Islet precursor cell (in vitro differentiated cells): ENCODE measurements at regions not wholly inside any gene's neighbourhood (a gene's known extent, or its start where the extent isn't known, plus 50 kb on each side); places are given as distances from the start of the nearest gene placed in this dataset.
A peak's percentile ranks its signal among the peaks of the same experiment; 100 is the strongest.
"Not testable (repeated sequence)": the region's sequence is repeated elsewhere in the genome, so short reads cannot be mapped to it uniquely, and the experiment has no call there.

ENCODE experiments used
- DNase-seq: peaks from one replicate; pipeline ENCODE4 v3.0.0-alpha.2; 2018

DNA sequence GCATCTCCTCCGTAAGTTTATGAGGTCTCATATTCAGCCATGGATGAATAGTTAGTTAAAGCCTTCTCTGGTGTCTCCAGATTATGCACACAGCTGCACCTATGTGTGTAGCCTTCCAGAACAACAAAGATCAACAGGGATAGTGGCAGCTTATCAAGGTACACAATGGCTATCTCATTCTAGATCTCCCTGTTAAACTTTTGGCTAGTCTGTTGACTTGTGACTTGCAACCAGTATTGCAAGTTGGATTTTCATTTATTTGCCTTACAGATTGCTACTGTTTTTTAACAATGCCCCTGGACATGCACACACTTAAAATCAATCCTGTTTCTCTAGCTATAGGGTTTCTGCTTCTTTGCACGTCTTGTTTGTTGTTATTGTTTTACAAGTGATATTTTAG lies 363.2 kb downstream of the OMA1 start:
- no peak for DNase-seq

DNA sequence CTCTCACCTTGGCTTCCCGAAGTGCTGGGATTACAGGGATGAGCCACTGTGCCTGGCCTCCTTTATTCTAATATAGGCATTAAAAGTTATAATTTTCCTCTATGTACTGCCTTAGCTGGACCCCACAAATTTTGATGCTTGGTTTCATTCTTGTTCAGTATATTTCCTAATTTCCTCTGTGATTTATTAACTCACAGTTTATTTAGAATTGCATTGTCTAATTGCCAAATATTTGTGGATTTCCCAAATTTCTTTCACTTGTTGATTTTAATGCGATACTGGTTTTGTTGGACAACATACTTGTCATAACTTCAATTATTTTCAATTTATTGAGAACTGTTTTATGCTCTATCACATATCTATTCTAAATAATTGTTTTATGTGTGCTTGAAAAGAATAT lies 366.0 kb downstream of the OMA1 start:
- no peak for DNase-seq

DNA sequence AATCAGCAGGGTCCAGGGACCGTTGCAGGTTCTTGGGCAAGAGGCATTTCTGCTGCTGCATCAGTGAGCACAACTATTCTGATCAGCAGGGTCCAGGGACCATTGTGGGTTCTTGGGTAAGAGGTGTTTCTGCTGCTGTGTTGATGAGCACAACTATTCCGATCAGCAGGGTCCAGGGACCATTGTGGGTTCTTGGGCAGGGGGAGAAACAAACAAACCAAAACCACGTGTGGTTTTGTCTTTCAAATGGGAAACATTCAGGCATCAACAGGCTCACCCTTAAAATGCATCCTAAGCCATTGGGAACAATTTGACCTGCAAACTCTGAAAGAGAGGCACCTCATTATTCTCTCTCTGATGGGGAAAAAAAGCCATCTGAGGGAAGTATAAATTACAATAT lies 377.4 kb downstream of the OMA1 start:
- not testable (repeated sequence) for DNase-seq

DNA sequence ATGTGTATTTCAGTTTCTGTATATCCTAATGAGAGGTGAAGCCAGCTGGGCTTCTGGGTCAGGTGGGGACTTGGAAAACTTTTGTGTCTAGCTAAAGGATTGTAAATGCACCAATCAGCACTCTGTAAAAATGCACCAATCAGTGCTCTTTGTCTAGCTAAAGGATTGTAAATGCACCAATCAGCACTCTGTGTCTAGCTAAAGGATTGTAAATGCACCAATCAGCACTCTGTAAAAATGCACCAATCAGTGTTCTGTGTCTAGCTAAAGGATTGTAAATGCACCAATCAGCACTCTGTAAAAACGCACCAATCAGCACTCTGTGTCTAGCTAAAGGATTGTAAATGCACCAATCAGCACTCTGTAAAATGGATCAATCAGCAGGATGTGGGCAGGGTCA lies 379.4 kb downstream of the OMA1 start:
- DNase-seq: not testable (repeated sequence)

DNA sequence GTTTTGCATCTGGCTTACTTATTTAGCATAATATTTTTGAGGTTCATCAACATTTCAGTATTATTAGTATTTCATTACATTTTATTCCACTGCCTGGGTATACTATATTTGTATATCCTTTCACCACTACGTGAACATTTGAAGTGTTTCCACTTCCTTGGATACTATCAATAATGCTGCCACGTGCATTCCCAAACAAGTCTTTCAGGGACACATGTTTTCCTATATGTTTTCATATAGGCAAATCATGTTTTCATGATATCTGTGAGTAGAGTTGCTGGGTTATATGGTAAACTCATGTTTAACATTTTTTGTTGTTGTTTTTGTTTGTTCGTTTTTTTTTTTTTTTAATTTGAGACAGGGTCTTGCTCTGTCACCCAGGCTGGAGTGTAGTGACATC lies 380.1 kb downstream of the OMA1 start:
- DNase-seq: no peak

DNA sequence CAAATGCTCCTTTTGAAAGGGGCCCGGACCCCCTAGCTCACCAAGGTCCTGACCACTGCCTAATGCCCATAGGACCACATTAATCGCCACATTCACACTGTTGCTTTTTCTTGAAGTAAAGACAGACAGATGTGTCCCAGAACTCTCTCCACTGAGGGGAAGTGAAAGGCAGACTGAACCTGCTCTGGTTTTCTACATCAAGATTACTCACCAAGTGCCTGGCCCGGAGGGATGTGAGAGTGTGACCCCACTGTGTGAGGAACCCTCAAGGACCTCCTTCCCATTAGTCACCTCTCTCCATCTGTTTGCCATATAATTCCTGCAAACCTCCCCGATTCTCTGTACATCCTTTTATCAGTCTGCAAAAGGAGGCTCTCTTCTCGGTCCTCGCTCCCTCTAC lies 381.5 kb downstream of the OMA1 start:
- peak; percentile 57 for DNase-seq

DNA sequence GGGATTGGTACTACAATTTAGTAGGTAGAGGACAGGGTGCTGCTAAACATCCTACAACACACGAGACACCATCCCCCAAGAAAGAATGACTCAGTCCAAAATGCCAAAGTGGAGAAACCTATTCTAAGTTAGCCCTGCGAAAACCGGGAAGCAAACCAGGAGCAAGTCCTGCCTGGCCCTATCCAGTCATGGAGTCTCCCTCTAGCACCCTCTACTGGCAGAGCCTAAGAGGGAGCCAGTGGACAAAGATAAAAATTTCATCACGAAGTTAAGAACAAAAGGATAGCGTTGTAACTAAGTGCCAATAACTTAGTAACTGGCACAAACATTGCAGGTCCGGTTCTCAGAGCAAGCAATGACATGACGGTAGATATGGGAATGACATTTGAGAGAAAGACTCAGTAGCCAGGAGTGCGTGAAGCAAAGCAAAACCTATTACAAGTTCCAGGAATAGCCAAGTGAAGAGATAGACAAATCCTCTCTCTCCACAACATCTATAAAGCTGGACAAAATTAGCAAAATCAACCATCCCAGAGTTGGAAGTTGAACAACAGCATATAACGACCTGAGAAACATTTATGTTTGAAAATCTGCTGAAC lies 383.5 kb downstream of the OMA1 start:
- peak; percentile 80 for DNase-seq

DNA sequence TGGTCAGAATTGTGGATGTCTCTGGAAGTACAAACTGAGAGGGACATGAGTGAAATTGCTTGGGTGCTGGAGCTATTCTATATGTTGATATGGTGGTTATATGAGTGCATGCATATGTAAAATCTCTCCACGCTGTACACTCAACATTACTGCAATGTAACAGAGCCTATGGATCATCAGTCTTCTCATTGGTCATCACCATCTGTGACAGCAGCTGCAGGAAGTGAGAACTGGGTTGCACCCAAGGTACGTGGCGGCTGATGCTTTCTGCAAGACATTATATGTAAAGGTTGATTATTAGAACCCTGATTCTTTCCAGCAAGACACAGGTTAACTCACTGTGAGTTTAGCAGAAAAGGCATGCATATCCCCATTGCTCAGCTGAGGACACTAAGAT lies 387.1 kb downstream of the OMA1 start:
- no peak for DNase-seq

DNA sequence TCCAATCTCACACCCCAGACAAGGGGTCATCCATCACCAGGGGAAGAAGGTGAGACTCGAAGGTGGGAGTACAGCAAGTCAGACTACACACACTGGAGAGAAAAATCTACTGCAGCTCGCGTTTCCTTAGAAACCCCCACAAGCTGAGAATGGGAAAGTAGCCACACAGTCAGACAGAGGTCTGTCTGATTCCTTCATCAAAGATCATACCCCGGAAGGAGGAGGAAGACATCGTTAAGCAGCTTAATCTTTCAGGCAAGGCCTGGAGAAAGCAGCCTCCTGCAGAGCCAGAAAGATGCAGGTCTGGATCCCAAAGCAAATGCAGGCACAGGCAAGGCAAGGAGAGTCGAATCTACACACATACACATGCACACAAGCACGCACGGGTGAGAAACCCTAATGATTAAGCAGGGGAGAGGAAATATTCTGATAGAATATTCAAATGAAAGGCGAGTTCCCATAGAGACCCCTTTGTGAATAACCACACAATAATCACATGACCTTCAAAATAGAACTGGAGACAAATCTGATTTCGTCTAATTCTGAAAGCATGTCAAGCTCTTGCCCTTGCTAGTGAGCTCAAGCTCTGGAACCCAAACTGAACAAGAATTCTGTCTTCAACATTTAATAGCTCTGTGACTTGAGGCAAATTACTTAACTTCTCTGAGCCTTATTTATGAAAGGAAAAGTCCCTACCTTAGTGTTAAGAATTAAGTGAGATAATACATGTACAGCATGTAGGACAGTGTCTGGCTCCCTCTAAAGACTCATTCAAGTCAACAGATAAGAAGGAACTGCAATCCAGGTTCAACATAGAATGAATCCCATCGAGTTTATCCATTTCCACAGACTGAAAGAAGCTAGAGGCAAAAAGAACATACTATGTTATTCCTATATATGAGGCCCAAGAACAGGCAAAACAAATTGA lies 387.8 kb downstream of the OMA1 start:
- no peak for DNase-seq

DNA sequence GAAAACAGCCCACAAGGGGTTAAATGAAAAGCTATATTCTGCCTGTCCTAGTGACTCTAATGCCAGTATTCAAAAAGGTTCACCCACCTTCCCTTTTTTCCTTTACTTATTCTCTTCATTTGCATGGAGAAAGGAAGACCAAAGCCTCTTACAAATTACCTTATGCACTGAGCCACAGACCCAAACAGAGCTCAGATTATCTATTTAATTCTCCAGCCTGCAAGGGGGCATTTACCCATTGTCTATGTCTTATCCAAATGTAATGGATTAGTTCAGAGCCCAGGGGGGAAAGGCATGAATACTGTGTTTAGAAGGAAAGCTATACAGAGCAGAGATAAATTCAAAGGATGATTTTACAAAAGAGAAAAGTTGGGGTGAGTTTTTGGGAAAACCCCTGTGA lies 388.5 kb downstream of the OMA1 start:
- DNase-seq: no peak

DNA sequence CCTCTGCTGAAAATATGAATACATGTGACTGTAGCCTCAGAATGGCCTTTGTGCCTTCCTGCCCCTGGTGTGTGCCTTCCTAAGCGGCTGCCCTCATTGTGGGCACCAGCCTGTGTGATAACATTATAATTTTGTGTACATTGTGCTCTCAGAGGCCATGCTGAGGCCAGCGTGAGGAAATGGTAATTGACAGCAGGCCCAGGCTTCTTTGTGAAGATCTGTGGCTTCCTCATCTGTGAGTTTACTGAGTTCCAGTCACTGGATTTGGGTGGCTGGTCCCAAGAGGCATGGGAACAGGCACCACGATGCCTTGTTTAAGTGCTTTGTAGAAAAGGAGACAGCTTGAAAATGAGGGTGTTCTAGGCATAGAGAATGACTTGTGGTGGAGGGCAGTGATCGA lies 389.3 kb downstream of the OMA1 start:
- no peak for DNase-seq

DNA sequence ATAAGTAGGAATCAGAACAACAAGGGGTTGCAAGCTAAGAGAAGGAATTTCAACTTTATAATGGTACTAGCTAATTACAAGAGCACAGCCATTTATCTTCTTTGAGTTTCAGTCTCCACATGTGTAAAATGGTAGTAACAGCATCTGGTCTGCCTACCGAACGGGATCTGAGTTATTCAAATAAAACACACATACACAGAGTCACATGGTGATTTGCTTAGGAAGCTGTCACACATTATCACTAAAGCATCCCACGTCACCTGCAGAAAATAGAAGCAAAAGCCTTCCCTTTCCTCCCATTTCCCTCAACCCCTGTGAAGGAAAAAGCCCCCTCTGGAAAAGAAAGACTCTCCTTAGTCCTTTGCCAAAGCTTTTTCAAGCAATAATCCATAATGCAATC lies 389.7 kb downstream of the OMA1 start:
- DNase-seq: no peak

DNA sequence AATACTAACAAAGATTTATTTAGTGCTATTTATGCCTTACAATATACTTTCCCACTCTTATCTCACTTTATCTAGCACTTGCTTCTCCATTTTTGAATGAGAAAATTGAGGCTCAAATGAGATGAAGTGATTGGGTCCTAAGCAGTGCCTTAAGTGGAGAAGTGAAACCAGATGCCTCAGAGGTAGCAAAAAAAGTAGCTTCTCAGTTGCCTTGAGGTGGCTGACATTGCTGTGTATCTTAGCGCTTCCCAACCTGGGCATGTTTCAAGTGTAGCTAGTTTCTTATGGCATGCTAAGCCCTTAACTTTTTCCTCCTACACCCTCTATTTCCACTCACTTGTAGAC lies 390.4 kb downstream of the OMA1 start:
- DNase-seq: no peak

DNA sequence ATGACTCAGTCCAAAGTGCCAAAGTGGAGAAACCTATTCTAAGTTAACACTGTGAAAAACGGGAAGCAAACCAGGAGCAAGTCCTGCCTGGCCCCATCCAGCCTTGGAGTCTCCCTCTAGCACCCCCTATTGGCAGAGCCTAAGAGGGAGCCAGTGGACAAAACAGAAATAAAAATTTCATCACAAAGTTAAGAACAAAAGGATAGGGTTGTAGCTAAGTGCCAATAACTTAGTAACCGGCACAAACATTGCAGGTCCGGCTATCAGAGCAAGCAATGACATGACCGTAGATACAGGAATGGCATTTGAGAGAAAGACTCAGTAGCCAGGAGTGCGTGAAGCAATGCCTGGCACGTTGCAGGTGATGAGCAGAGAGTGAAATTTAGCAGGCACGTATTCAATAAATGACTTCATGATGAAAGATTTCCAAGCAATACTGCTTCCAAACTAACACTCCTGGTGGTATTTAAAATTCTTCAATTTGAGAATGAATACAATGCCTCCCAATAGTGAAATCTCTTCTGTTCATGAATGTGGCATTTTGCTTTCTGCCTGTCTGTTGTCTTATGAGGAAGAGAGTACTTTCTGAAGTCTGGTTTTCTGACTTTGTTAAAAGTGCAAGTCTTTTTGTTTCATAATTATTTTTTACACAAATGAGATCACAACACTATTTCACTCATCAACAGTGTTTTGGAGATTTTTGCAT lies 391.0 kb downstream of the OMA1 start:
- DNase-seq: peak; percentile 67

DNA sequence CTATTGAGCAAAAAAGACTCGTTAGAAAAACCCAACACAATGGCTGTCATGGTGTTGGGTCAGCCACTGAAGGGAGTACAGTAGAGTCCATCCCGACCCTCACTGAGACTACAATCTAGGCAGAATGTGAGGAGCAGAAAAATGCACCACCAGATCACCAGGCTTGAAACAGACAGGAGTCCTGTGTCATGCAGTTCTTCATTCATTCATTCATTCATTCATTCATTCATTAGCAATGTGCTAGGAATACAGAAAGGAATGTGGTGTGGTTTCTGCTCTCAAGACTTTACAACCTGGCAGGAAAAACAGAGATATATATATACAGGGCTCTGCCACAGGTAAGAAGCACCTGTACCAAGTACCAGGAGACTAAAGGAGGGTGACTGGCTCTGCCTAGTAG lies 392.3 kb downstream of the OMA1 start:
- DNase-seq: no peak

DNA sequence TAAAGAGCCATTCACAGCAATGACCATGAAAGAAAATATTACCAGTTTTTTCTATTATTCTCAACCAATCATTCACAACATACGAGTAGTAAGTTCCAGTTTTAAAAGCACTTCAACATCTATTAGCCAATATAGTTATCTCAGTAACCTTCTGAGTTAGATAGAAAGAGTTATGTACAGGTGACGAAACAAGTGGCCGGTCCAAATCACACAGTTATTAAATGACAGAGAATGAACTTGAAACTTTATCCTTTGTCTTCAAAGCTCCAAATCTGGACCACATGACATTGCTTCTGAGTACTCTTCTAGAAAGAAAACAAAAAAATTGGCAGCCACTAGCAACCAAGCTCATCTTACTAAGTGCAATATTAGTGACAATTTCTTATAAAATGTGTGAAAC lies 393.8 kb downstream of the OMA1 start:
- no peak for DNase-seq

DNA sequence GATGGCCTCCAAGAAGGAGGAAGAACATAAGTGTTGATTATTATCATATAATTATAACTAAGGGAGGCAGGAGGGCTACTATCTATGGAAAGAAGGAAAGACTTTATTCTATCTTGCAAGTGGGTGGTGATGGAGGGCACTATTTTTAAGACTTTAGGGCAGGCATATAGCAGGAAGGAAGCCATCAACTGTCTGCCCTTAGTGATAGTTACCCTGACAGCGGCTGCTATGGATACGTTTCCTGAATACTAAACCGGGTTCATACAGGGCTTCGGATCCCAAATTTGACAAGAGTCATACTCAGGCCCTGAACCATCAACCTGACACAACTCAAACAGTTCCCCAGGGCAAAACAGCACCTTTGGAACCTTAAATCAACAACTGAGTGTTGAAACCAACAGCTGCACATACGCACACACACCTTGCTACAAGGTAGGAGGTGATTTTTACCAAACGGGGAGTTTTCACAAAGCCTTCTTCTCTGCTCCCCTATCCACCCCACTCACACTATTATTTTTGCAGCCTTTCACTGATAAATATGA lies 397.2 kb downstream of the OMA1 start:
- DNase-seq: no peak

DNA sequence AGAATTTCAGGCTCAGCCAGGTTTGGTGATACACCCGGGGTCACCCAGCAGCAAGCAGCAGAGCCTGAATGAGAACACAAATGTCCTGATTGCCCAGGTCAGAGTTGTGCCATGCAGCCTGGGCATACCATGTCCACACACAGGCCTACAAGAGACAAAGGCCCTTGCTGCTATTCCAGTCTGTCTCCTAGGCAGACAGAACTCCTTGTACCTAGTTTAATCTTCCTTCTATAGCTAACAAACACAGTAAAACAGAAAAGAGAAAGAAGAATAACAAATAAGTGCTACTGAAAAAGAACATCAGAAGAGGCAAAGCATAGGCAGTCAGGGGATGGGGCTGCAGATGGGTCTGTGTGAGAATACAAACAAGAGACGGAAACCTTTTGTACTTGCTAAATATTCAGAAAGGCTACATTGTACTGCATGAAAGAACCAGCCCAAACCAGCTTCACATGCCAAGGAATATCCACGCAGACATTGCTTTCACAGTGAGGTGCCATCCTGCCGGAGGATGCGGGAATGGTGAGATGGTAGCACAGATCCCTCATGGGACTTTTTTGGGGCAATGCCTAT lies 401.7 kb downstream of the OMA1 start:
- no peak for DNase-seq

DNA sequence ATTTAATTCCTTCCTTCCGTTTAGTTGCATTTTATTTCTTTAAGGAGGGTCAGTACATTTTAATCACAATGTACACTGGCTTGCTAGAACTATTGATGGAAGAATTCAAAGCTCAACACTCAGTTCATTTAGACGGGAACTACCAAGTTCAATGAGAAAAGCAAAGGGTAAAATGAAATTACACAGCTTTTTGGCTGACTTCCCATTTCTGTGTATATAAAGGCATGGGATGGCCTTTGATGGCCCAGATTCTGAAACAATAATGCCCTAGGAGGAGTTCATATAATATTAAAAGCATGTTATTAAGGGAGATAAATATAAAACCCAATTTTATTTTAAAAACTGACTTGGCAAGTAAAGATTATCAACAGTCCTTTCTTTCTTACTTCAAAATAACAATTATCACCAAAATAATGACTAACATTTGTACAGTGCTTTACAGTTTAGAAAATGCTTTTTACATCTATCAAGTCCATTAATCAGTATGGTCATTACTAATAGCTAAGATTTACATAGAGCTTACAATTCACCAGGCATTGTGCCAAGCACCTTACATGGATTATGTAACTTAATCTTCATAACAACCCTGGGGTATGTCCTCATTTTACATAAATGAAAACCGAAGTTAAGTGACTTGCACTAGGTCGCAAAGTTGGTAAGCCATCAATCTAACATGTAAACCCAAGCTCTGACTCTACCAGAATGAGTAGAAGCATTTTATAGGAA lies 402.4 kb downstream of the OMA1 start:
- DNase-seq: no peak

DNA sequence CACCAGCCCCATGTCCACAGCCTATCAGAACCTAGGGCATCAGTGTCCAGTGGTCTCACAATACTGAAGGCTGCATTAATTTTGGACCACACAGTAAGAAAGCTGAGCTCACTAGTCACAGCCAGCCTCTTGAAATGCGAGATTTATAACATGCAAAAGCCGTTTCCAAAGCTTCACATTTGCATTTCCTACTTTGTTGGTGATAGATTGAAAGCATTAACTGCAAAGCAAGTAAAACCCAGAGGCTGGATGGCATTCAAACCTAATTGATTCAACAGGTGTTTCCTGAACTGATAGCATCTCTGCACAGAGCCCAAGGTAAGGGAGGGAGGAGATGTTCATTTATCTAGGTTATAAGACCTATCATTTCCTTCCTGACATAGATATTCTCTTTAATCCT lies 410.1 kb downstream of the OMA1 start:
- no peak for DNase-seq

DNA sequence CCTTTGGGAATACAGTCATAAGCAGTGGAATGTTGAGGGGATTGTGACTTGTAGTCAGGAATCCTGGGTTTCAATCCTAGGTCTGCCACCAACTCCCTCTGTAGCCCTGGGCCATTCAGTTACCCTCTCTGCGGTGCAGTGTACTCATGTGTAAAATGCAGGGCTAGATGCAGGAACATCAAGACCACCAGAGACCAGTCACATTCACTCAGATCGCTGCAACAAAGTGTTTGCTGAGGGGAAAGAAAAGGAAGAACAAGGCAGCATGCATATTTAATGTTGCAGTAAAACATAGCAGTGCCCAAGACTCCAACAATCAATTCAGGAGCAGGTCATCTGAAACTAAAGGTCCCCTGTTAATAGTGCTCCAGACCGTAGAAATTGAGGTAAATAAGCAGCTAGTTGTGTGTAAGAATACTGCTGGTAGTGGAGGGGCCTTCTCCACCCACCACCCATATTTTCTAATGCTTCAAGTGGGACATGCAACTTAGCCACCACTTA lies 410.7 kb downstream of the OMA1 start:
- DNase-seq: no peak

DNA sequence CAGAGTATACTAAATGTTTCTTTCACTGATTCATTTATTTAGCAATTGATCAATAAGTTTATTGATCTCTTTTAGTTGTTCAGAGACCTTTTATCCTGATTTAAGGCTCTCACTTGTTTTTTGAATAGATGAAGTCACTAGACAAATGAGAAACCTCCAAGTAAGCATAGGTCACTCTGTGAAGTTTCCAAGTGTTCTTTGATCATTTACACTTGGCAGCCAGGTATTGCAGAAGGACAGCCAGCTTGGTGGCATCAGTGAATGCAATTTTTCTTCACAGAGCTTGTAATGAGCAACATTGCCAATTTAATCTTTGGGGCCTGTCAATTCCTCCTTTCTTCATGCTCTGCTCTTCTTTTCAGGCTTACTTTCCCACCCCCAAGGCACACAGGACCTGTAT lies 413.0 kb downstream of the OMA1 start:
- DNase-seq: no peak

DNA sequence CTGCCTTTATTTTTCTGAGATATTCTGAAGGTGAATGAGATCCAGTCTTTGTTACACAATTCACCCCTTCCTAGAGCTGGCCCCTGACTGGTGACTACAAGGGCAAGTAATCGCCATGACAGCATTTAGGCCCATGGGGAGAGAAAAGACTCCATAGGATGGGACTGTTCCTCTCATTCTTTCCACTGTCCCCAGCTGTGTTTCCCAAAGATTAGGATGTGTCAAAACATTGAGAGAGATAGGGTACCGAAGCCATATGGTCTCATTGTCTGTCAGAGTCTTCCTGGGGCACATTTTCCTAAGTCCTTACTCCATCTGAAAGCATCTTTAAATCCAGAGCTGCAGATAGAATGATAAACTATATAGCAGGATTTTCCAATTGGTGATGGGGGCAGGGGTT lies 423.5 kb downstream of the OMA1 start:
- no peak for DNase-seq
